NCI-H2227 (cell line): ENCODE measurements at regions not wholly inside any gene's neighbourhood (a gene's known extent, or its start where the extent isn't known, plus 50 kb on each side); places are given as distances from the start of the nearest gene placed in this dataset.

ENCODE experiments used
- DNase-seq: peaks from one replicate; lab custom pipeline; 2025; ENCODE audit not compliant: unreplicated experiment; lab: John Stamatoyannopoulos, UW

DNA sequence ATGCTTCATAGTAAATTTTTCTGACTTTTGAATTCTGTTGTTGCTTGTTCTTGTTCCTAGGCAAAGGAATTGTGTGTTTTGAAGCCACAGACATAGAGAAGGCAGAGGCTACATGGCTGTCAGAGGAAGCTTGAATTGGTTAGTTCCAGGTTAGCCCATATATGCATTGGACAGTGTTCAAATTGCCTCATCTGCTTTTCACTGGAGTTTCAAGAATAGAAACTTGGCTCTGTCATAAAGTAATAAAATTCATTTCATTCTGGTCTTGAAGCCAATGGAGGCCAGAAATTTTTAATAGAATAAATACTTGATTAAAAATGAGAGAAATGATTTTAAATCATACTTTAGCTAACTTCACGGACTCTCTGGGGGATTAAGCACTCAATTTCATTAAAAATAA, 178.0 kb downstream of the YIPF5 start:
- no peak for DNase-seq

DNA sequence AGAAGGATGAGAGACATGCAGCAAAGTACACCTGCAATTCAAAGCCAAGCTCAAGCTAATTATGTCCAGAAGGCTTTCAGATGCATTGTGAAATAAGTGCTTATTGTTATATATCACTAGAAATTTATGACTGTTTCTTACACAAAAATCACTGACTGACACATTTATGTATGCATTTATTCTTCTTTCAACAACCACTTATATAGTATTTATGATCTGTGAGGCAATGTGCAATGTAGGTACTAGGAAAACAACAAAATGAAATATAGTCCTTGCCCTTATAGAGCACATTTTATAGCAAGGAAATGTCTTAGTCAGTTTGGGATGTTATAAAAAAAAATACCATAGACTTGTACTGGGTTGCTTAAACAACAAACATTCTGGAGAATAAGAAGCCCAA, 167.6 kb downstream of the YIPF5 start:
- DNase-seq, result no peak

DNA sequence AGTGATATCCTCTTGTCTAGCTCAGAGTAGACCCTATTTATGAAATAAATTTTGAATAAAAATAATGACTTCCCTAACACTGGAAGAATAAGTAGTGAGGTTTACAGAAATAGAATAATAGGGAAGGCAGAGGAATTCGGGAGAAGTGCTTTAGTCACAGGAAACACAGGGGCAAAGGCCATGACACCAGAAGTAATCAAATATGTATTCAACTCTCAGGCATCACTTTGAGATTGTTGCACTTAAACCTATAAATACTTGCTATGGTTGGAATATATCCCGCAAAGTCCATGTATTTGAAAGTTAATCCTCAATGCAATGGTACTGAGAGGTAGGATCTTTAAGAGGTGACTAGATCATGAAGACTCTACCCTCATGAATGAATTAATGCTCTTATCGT, 166.8 kb downstream of the YIPF5 start:
- DNase-seq, result no peak

DNA sequence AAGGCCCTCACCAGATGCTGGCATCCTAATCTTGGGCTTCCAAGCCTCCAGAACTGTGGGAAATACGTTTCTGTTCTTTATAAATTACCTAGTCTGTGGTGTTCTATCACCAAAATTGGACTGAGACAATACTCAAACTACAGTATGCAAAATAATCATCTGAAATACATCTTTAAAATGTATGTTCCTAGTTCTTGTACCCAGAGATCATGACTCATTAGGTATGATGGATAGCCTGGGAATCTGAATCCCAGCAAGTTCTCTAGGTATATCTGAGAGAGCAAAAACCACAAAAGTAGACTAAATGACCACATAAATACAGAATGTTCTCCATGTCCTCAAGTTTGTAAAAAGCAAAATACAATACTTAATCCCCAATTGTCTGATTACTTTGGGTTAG, 166.3 kb downstream of the YIPF5 start:
- DNase-seq, result no peak

DNA sequence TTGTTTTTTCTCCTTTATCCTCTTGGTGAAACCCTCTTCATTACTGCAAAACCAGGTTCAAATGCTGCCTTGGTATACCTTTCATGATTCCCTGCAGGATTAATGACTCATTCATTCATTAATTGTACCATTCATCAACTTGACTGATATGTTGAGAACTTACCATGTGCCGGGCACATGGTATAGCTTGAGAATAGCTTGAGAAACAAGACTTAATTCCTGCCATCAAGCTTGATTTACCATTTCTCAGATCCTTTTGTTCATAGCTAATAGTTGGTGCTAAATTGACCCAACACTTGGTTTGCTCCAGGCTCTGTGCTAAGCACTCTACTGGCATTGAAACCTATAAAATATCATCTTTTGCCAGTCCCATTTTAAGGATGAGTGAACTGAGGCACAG, 165.7 kb downstream of the YIPF5 start:
- DNase-seq, result no peak

DNA sequence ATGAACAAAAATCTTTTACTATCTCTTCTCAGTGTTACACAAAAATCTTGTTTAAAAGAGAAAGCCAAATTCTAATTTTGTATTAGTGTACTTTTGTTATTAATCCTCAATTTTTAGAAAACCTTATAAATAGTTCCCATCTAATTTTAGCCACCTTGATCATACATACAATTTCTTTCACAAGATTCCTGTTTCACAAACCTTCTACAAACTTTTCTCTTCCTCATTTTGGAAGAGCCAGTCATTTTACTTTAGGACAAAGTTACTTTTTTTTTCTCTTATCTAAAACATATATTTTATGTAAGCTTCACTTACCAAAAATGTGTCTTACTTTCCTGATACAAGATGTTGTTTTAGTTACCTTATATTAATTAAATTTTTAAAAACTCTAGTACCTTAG, 161.3 kb downstream of the YIPF5 start:
- no peak for DNase-seq

DNA sequence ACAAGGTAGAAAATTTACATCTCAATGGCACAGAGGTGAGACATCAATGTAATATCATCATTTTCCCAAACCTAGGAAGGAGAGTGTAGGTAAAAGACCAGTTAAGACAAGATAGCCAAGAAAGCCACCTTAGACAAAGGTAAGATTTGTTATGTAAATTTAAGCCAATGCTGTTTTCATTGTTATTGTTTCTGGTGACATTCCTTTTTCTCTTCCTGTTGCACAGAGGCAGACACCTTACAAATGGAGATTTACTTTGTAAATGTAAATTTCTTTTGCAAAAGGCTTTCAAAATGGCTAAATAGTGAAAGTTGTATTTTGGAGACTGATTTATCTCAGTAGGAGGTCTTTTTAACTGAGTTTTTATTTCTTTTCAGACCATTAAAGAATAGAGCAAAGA, 159.1 kb downstream of the YIPF5 start:
- no peak for DNase-seq

DNA sequence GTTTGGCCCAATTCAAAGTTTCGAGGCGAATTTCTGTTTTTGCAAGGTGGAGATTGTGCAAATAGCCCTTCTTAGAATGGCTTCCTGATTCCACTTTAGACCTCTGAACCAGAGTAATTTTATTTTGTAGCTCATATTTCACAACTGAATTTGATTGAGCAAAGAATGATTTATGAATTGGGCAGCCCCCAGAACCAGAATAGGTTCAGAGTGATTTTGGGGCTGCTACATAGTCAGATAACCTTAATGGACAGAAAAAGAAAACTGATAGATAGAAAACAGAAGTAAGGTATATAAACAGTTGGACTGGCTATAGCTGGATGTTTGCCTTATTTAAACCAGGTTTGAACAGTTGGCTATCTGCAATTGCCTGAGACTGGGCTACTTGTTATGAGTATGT, 156.6 kb downstream of the YIPF5 start:
- no peak for DNase-seq

DNA sequence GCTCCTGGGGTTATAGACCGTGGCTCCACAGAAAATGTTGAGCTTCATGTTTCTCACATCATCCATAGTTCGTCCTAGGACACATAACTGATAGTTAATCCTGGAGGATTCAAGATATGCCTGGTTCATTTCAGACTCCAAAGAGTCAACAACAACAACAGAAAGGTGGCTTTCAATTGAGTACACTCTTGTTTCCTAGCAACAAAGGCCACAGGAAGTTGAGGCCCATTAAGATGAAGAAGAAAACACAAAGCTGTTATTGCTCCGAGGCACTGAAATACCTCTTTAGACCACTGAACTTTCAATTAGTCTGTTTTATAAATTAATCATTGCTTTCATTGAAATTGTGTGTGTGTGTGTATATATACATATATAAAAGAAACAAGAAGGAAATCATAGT, 154.5 kb downstream of the YIPF5 start:
- DNase-seq, result no peak

DNA sequence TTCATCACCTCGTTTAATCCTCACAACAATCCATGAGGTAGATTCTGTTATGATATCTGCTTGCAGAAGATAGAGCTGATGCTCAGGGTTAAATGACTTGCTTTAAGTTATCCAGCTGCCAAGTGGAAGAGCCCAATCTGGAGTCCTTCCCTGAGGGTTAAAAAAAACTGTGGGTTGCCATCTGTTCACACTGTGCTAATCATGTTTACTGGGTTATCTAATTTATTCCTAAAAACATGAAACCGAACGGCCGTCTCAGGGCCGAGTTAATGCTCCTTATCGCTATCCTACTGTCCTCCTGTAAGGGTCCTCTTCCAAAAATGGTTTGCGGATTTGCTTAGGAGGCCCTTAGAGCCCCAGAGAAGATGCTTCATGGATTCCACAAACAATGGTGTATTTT, 153.3 kb downstream of the YIPF5 start:
- no peak for DNase-seq

DNA sequence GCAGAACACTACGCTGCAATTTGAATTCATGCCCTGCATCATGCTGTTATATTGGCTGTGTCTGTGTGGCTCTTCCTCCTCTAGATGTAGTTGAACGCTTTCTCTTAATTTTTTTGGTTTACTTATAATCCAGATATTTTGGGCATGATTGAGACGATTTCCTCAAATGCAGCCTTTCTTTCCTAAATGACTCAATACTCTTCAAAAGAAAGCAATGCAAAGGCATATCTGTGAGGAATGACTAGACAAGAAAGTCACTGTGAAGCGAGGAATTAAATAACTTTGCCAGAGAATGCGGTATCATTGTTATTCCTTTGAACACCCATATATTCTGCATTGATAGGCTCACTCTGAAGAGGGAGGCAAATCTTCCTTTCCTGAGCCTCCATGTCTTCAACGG, 152.8 kb downstream of the YIPF5 start:
- no peak for DNase-seq

DNA sequence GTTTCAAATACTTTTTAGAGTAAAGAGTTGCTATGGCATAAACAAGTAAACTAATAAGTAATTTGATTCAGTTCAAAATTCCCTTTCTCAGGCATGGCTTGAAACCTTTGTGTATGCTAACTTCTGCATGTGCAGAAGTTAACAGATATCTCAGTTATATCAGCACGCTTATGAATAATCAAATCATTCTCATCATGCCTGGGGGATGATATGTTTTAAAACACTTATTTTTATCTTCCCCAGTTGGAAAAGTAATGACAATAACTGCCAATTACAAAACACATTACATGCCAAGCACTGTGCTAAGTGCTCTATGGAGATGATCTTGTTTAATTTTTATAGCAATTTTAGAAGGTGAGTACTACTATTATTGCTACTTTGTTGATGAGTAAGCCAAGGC, 146.4 kb downstream of the YIPF5 start:
- DNase-seq, result no peak

DNA sequence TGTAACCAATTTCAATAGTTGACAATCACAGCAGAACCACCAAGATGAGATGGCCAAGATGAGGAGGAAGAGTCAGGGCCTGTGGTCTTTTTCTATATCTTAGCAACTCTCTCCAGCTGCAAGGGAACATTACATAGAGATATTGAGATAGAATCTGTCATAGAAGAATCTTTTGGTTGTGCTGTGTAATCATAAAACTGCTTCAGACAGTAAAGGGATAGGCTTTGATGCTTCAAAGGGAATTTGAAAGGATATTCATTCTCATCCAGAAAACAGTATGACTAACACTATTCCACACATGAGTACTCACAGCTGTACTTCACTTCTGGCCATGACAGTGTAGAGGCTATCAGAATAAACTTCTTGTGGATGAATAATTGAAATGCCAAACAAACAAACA, 145.9 kb downstream of the YIPF5 start:
- no peak for DNase-seq

DNA sequence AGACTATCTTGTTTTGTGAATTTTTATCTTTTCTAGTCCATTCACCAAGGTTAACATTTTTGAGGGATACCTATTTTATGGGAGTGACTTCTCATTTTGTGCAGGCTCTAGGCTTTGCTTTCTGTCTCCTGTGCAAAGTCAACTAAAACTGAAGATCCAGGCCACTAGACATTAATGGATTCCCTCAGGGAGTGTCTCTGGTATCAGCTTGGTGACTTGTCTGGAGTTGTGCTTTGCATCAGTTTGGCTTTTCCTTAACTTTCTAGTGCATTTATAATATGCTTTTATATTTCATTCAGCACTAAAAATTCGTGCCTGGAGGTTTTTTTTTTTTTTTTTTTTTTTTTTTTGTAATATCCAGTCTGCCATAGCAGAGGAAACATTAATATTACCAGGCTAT, 144.2 kb downstream of the YIPF5 start:
- no peak for DNase-seq

DNA sequence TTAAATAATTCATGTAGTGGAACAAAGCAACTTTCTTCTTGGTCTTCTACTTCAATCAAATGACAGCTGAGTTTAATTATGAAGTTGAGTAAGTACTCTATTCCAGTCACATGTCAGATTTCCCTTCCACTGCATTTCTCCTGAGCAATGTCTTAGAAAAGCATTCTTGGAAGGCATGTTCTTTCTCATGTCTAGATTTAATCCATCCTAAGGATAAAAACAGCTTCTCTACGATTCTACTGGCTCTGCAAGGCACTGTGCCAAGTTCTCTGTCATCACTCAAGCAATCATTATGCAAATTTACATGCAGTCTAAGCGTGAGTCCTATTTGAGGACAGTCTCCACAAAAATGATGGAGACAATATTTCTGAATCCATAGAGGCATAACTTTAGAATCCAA, 142.4 kb downstream of the YIPF5 start:
- no peak for DNase-seq

DNA sequence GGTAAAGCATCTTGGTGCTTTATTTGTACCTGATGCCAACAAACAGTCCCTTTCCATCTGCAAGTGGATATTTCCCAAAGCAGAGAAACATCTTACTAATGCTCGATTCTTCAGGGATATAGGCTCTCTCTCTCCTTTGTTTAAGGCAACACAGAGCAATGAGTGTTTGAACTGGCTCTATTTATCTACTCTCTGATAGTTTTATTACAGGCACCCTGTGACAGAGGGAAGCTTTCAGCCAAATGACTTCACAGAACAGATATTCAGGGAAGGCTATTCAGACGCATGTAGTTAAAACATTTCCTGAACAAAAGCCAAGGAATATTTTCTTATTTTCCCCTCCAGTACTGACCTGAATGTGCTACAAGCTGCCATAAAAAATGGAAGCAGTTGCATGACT, 141.8 kb downstream of the YIPF5 start:
- DNase-seq, result no peak

DNA sequence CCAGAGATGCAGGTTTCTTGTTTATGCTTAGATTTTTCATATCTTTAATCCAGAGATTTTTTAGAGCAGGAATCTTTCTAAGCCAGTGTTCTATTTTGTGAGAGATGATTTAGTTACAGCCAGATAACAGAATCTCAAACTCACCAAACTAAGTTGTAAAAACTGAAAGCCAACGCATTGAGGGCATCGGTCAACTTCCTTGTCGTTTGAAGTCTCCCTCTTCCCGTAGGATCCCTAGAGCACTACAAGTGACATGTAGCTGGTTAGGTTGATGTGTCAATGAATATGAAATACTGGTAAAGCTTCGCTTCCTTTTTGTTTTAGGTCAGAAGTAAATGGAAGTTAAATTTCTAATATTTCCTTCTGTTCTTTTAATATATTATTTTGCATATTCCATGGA, 139.6 kb downstream of the YIPF5 start:
- no peak for DNase-seq

DNA sequence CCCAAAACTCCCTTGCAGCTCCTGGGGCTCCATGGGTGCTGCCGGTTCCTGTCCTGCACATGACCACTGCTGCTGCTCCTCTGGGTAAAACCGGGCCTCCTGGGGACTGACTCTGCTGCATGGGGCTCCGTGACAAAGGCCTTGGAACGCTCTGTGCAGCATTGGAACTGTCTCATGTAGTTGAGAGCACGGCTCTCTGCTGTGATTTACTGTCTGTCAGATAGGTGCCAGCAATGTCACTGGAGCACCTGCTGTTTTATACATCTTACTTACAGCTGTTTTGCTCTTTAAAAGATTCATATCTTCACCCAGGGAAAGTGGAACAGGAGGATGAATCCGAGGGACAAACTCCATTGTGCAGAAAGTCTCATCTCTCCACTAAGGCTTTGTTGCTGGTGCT, 138.1 kb downstream of the YIPF5 start:
- peak; percentile 10 for DNase-seq

DNA sequence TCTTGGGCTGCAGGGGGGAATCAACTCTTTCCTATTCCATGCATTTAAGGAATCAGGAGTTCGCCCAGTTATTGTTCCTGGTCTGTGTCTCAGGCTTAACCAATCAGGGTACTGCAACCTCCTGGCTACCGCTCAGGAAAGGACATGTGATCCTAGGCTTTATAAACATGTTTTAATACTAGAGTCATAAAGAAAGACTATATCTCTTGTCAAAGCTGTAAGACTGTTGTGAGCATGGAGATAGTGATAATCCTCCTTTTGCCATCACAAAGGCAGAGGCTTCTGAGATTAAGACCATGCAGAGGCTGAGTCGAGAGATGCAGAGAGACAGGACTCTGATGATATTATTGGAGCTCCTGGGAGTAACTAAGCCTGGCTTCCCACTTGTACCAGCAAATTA, 137.0 kb downstream of the YIPF5 start:
- no peak for DNase-seq

DNA sequence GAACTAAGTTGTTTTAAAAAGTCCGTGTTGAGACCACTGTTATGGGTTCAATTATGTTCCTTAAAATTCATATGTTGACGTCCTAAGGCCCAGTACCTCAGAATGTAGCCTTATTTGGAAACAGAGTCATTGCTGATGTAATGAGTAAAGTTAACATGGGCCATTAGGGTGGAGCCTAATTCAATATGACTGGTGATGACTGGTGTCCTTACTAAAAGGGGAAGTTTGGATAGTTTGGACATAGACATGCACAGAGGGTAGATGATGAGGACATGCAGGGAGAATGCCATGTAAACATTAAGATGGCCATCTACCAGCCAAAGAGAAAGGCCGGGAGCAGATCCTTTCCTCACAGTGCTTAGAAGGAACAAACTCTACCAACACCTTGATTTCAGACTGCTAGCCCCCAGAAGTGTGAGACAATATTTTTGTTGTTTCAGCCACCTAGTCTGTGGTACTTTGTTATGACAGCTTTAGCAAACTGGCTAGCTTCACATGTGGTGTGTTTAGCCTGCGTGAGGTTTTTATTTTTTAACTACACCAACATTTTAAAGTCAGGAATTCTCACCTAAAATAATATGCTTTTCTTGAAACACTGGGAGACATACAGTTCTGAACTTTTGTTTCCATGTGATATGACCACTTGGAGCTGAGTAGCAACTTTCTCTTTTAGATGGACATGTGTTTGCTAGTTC, 135.3 kb downstream of the YIPF5 start:
- DNase-seq, result no peak

DNA sequence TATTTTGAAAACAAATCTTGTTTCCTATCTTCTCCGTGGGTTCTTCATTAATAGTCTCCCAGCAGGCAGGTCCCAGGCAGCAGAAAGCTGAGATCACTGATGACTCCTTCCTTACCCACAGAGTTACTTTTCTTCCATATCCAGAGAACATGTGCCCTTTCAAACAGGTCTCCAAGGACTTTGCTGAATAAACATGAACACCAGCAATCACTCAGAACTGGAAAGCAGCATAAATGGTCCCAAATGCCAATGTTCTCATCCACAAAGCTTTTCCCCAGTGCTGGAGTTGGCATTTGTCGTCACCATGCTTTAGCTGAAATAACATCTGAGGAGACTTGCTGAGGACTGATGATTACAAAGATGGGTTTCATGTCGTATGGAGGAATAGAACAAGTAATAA, 134.0 kb downstream of the YIPF5 start:
- DNase-seq, result no peak

DNA sequence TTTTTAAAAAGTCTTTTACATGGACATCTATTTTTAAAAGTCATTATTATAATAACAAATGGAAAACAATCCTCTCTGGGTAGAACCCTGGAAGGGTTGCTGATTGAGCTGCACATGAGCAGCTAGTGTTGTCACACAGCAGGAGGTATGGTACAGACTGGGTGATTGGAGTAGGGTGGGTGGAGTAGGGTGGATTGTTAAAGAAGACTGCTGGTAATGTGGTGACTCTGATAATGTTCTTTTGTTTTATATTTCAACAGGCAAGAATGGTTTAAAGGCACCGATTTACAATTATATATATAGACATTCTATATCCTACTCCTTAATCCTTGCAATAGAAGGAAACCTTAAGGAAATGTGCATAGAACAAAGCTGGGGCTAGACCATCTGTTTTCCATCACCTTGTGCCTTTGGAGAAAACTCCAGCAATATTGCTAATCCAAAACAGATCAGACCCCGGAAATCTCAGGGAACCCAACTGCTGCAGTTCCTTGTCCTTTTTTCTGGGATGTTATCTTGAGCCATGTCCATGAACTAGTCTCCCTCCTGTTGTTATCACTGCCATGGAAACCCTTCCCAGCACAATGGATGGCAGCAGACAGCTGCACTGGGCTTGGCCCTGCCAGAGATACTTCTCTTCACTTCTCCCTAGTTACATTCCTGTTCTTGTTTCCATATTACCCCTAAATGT, 129.7 kb downstream of the YIPF5 start:
- DNase-seq, result no peak

DNA sequence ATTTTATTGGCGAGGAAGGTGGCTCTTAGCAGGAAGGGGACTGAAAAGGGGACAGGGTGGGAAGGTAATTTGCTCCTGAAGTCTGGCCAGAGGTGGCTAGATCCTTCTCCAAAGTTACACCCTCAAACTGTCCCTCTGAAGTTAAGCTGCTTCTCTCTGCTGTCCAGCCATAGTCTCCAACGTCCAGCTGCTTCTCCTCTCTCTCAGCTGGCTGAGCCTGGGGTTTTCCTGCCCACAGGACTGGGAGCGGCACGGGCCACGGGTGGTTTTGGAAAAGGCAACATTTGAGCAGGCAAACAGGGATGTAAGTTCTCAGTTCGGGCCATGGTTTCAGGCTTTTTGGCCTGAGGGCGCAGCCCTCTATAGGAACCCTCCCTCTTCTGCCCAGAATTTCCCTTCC, 128.3 kb downstream of the YIPF5 start:
- DNase-seq, result no peak
